HG02798 (cell line): ENCODE measurements at regions not wholly inside any gene's neighbourhood (a gene's known extent, or its start where the extent isn't known, plus 50 kb on each side); places are given as distances from the start of the nearest gene placed in this dataset.

Experiments
- ATAC-seq: cut with Tn5 transposase; IDR thresholded peaks from one replicate; pipeline ENCODE4 v1.9.1; 2021; ENCODE audit warnings: mild to moderate bottlenecking; ENCODE audit not compliant: unreplicated experiment, poor library complexity

DNA sequence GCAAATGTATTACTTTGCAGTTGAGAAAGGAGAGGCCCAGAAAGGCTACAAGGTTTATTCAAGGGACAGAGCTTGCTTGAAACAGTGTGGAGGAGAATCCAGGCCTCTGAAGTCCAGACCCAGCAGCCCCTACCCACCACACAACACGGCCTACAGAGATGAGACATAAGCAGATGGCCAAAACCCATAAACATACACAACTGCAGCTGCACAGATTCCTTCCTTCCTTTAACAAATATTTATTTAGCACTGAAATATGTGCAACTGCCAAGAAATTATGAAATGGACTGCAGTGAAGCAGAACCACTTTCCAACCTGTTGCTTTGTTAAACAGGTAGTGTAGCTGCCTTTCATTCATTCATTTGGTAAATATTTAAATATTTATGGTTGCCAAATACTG lies 122.3 kb downstream of the SPATA19 start:
- ATAC-seq = no peak

- no peak for ATAC-seq
These were observed 124.4 kb downstream of the SPATA19 start for GRCh38 chr11:133720951-133721350.

- no peak for ATAC-seq
These were observed 125.6 kb downstream of the SPATA19 start for GRCh38 chr11:133719532-133720235.

- ATAC-seq = no peak
These were observed 126.5 kb downstream of the SPATA19 start for GRCh38 chr11:133718831-133719230.

DNA sequence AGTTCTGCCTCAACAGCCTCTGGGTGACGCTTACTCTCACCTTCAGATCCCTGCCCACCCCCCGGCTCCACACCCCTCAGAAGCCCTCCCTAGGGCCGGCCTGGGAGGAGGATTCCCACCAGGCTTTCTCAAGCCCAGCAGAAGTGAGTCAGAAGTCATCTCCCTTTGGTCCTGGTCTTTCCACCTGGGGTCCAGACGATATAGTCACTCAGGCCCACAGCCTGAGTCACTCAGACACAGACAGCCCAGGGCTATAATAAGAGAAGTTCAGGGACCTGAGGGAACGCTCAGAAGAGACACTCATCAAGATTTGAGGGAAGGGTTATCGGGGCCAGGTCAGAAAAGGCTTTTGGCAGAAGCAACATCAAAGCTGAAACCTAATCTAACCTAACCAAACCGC lies 127.1 kb downstream of the SPATA19 start:
- ATAC-seq = no peak

DNA sequence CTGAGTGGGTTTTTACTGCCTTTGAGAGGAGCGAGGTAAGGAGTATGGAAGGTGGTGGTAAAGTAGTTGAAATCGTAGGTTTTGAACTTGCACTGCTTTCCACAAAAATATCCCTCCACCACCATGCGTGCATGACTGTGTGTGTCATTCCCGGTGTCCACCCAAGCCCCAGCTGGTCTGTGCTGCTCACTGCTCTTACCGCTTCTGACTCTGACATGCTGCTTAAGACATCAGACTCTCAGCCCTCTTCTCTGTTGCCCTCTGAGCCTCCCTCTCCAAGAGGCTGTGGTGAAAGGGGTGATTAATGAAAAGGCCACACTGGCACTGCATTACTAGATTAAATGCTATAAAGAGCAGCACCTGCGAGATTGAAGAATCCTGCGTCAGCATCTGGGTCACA lies 128.7 kb downstream of the SPATA19 start:
- ATAC-seq = no peak

DNA sequence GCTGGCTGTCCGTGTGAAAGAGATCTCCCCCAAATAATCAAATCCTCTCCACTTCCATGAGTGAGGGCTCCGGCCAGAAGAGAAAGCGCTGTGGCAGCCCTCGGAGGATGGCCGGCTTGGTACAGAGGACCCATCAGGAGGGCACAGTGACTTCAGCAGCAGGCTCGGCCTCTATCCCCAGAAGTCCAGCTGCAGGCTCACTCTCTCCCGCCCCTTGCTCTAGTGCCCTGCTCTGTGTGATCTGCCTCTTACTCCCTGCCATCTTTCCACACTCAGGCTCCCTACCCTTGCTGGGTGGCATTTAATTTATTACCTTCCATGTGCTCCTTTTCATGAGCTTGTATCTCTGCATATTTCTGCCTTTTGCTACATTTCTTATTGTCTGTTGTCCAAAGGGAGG lies 129.7 kb downstream of the SPATA19 start:
- no peak for ATAC-seq

GRCh38 chr11:133714471-133715375 lies 130.6 kb downstream of the SPATA19 start:
- no peak for ATAC-seq

- no peak for ATAC-seq
These were observed 131.5 kb downstream of the SPATA19 start for GRCh38 chr11:133713844-133714243.

DNA sequence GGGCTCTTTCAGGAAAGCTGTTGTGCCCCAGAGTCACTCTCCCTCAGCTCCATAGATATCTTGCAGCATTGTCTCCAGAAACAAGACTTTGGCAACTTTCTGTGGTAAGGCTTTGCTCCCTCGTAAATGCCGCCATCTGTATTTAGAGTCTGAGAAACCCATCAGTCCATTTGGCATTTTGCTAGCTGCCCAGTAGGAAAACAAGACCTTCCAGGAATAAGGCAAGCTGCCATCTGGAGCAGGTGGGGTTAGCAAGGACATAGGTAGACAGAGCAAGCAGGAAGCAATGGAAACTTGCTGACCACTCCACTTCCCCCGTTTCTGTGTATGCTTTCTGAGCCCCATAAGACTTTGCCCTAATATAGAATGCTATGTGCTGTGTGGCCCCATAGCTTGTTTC lies 131.9 kb downstream of the SPATA19 start:
- ATAC-seq = no peak

- ATAC-seq = no peak
These were observed 133.2 kb downstream of the SPATA19 start for GRCh38 chr11:133712051-133712560.

DNA sequence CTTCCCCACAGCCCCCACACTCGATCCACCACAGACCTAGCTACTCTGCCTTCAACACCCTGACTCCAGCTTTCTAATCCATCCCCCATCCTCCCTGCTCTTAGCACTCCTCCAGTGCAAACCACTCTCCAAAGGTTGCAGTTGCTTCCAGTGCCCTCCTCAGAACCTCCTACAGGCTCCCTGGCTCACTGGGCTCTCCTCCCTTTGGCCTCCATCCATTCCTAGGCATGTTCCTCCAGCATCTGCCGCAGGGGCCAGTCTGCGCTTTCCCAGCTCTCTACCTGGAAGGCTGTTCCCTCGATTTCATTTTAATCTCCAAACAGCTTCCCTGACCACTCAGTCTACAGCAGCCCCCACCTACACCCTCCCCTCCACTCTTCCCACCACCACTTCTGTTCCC lies 133.8 kb downstream of the SPATA19 start:
- no peak for ATAC-seq

- ATAC-seq = no peak
These were observed 134.6 kb downstream of the SPATA19 start for GRCh38 chr11:133710681-133711240.

DNA sequence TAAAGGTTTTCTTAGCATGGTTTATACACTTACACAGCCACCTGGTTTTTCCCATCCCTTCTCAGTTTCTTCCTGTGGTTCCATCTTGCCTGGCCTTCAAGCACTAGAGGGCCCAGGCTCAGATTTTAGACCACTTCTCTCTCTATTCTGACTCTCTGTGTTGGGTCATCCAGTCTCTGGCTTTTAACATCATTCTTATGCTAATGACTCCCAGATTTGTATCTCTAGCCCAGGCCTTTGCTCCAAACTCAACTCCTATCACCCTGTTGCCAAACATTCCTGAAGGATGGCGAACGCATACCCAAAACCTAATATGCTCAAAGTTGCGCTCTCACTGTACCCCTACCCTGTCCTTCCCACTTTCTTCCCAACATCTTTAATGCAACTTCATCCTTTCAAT lies 135.1 kb downstream of the SPATA19 start:
- ATAC-seq = no peak

- no peak for ATAC-seq
These were observed 136.7 kb downstream of the SPATA19 start for GRCh38 chr11:133708547-133709051.

DNA sequence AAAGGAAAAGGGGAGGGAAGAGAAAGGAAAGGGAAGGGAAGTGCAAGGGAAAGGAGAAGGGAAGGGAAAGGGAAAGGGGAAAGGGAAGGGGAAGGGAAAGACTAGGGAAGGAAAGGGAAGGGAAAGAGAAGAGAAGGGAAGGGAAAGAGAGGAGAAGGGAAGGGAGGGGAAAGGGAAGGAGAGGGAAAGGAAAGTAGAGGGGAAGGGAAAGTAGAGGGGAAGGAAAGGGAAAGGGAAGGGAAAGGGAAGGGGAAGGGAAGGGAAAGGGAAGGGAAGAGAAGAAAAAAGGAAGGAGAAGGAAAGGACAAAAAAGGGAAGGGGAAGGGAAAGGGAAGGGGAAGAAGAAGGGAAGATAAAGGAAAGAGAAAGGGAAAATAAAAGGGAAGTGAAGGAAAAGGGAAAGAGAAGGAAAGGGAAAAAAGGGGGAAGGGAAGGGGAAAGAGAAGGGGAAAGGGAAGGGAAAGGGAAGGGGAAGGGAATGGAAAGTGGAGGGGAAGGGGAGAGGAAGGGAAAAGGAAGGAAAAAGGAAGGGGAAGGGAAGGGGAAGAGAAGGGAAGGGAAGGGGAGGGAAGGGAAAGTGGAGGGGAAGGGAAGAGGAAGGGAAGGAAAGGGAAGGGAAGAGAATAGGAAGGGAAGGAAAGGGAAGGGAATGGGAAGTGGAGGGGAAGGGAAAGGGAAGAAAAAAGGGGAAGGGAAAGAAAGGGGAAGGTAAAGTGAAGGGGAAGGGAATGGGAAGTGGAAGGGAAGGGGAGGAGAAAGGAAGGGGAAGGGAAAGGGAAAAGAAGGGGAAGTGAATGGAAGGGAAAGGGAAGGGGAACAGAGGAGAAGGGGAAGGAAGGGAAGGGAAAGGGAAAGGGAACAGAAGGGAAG lies 138.2 kb downstream of the SPATA19 start:
- no peak for ATAC-seq

- no peak for ATAC-seq
These were observed 139.4 kb downstream of the SPATA19 start for GRCh38 chr11:133705873-133706272.

DNA sequence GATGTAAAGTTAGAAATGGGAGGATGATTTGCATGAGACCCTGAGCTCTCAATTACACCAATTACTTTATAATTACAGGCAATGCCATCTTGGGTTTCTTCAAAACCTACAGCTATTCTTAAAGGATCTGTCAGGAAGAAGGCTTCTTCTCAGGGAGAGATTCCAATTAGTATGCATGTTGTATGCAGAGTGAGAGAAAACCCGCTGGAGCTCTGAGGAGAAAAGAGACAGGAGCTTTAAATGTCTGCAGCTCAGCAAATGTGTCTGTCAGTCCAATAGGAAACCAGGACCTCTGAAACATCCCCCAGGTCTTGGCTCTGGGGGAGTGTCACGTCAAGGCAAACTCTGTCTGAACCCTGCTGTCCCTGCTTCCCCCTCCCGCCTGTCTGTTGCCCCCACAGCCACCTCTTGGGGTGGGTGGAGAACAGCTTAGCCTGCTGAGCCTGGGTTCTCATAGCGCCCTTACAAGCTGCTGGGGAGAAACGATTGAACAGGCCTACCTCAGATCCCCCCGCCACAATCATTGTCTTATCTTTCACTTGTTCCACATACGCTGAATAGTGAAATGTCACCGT lies 140.2 kb downstream of the SPATA19 start:
- ATAC-seq = no peak

- no peak for ATAC-seq
These were observed 146.2 kb downstream of the SPATA19 start for GRCh38 chr11:133699071-133699470.

- ATAC-seq = no peak
These were observed 146.7 kb downstream of the SPATA19 start for GRCh38 chr11:133698654-133699053.
